Keratinocyte (primary cell): ENCODE measurements at regions not wholly inside any gene's neighbourhood (a gene's known extent, or its start where the extent isn't known, plus 50 kb on each side); places are given as distances from the start of the nearest gene placed in this dataset.

Source experiments
- DNase-seq: peaks from one replicate; pipeline ENCODE4 v3.0.0-alpha.2; 2011; ENCODE audit warnings: low read depth, missing footprints, low spot score
- FAIRE-seq: peaks from 2 replicates; lab custom pipeline; 2011; peaks lifted over from hg19 to GRCh38; lab: Jason Lieb, UNC
- H2AFZ ChIP-seq: 2 replicates; pipeline ENCODE4 v1.6.0; 2012; ENCODE audit warnings: low read length, control low read depth, inconsistent platforms; ENCODE audit not compliant: control insufficient read depth
- H3K27ac ChIP-seq: 2 replicates; pipeline ENCODE4 v1.5.1; 2011; ENCODE audit warnings: low read length; ENCODE audit not compliant: control insufficient read depth, insufficient read depth
- H3K27me3 ChIP-seq: 3 replicates; pipeline ENCODE4 v1.6.0; 2011; ENCODE audit warnings: low read length; ENCODE audit not compliant: control insufficient read depth, insufficient read depth; ENCODE audit errors: extremely low read depth
- H3K36me3 ChIP-seq, 2 experiments: 2 replicates in 1 of 2; 3 replicates in 1 of 2; pipeline ENCODE4 v1.5.1; 2011; ENCODE audit warnings: low read length in 2 of 2, mild to moderate bottlenecking in 1 of 2; ENCODE audit not compliant: control insufficient read depth in 2 of 2, insufficient read depth in 2 of 2; ENCODE audit errors: extremely low read depth in 1 of 2
- H3K4me1 ChIP-seq: 3 replicates; pipeline ENCODE4 v1.5.1; 2011; ENCODE audit warnings: low read length; ENCODE audit not compliant: control insufficient read depth, insufficient read depth; ENCODE audit errors: extremely low read depth
- H3K4me2 ChIP-seq: 3 replicates; pipeline ENCODE4 v1.6.0; 2011; ENCODE audit warnings: low read depth, low read length; ENCODE audit not compliant: control insufficient read depth, insufficient read depth; ENCODE audit errors: extremely low read depth
- H3K4me3 ChIP-seq, 3 experiments: fragments of 200-600 bp in 1 of 3; sonication (generic) in 1 of 3; 2 replicates in 2 of 3; 3 replicates in 1 of 3; pipeline ENCODE4 v1.5.1; 2011 to 2016; ENCODE audit warnings: low read length in 3 of 3, mild to moderate bottlenecking in 3 of 3, control low read depth in 2 of 3, inconsistent platforms in 1 of 3, low read depth in 1 of 3, mixed read lengths in 1 of 3, mixed run types in 1 of 3, moderate library complexity in 1 of 3; ENCODE audit not compliant: control insufficient read depth in 2 of 3, insufficient read depth in 2 of 3; ENCODE audit errors: extremely low read depth in 1 of 3
- H3K79me2 ChIP-seq: 2 replicates; pipeline ENCODE4 v1.6.0; 2012; ENCODE audit warnings: low read length; ENCODE audit not compliant: control insufficient read depth, insufficient read depth
- H3K9ac ChIP-seq: 3 replicates; pipeline ENCODE4 v1.6.0; 2011; ENCODE audit warnings: low read length; ENCODE audit not compliant: control insufficient read depth, insufficient read depth; ENCODE audit errors: extremely low read depth
- H3K9me1 ChIP-seq: 3 replicates; pipeline ENCODE4 v1.6.0; 2011; ENCODE audit warnings: low read length; ENCODE audit not compliant: control insufficient read depth, insufficient read depth; ENCODE audit errors: extremely low read depth
- H3K9me3 ChIP-seq: 2 replicates; pipeline ENCODE4 v1.5.1; 2012; ENCODE audit warnings: low read depth, low read length; ENCODE audit not compliant: control insufficient read depth
- H4K20me1 ChIP-seq: 3 replicates; pipeline ENCODE4 v1.6.0; 2011; ENCODE audit warnings: low read length; ENCODE audit not compliant: control insufficient read depth, insufficient read depth; ENCODE audit errors: extremely low read depth
- EZH2 ChIP-seq: IDR thresholded peaks from one replicate; pipeline ENCODE4 v1.6.1; 2012; ENCODE audit warnings: inconsistent platforms, mild to moderate bottlenecking, low read length, moderate library complexity
- dilution Hi-C: fragments of 300-500 bp; cut with MboI; formaldehyde crosslinking; loops from one replicate; pipeline ENCODE4 v1.7.0; 2020; ENCODE audit warnings: low sequenced_read_pairs; ENCODE audit not compliant: extremely low pct_ligation_motif_present
- TF ChIP-seq, protein P1 (sequence below), 3 experiments: IDR thresholded peaks in 1 of 3; conservative IDR thresholded peaks in 1 of 3; optimal IDR thresholded peaks in 1 of 3; 2 replicates in 2 of 3; 3 replicates in 1 of 3; pipeline versions ENCODE3 to v1.5.1; 2011; ENCODE audit warnings: low read length in 3 of 3, mild to moderate bottlenecking in 3 of 3, moderate library complexity in 2 of 3, control low read depth in 1 of 3, inconsistent platforms in 1 of 3; ENCODE audit not compliant: insufficient read depth in 2 of 3; ENCODE audit errors: extremely low read depth in 1 of 3

DNA sequence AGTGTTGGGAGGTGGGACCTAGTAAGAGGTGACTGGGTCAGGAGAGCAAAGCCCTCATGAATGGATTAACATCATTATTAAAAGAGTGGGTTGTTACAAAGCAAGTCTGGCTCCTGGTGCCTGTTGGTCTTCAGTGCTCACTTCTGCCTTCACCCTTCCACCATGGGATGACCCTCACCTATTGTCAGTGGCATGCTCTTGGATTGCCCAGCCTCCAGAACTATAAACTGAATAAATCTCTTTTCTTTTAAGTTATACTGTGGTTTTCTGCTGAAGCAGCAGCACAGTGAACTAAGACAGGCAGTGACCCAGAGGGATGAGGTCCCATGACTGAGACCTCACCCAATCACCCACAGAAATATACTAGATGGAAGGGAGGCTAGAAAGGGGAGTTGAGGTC is 57.5 kb upstream of the ATL2 start:
- FAIRE-seq (no peak), DNase-seq (no peak)
- H3K27me3 ChIP-seq: no peaks in the 10 kb centered on the region
- H4K20me1 ChIP-seq: no peaks in the 10 kb centered on the region
- H3K4me1 ChIP-seq: peaks cover 50% of the 10 kb centered on the region
- H3K4me2 ChIP-seq: no peak overlapping the region
- no peaks in the 10 kb centered on the region for H3K9me1 ChIP-seq
- H3K36me3 ChIP-seq: no peaks in the 10 kb centered on the region
- no peak overlapping the region for H3K4me3 ChIP-seq
- no peaks in the 10 kb centered on the region for H3K79me2 ChIP-seq
- no peak for TF ChIP-seq EZH2
- TF ChIP-seq, protein P1, sequence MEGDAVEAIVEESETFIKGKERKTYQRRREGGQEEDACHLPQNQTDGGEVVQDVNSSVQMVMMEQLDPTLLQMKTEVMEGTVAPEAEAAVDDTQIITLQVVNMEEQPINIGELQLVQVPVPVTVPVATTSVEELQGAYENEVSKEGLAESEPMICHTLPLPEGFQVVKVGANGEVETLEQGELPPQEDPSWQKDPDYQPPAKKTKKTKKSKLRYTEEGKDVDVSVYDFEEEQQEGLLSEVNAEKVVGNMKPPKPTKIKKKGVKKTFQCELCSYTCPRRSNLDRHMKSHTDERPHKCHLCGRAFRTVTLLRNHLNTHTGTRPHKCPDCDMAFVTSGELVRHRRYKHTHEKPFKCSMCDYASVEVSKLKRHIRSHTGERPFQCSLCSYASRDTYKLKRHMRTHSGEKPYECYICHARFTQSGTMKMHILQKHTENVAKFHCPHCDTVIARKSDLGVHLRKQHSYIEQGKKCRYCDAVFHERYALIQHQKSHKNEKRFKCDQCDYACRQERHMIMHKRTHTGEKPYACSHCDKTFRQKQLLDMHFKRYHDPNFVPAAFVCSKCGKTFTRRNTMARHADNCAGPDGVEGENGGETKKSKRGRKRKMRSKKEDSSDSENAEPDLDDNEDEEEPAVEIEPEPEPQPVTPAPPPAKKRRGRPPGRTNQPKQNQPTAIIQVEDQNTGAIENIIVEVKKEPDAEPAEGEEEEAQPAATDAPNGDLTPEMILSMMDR (optimal IDR thresholded peaks at IDR 0.05 in 1 of 3, IDR thresholded peaks at IDR 0.05 in 1 of 3, conservative IDR thresholded peaks at IDR 0.05 in 1 of 3; ENCODE audit: extremely low read depth in 1 of 3, insufficient read depth in 2 of 3, low read length in 3 of 3): no peak
- H3K9me3 ChIP-seq: peaks cover 2% of the 10 kb centered on the region
- H2AFZ ChIP-seq: no peak overlapping the region
- no peak overlapping the region for H3K9ac ChIP-seq
- no peak overlapping the region for H3K27ac ChIP-seq
- dilution Hi-C loops: no loop called here

DNA sequence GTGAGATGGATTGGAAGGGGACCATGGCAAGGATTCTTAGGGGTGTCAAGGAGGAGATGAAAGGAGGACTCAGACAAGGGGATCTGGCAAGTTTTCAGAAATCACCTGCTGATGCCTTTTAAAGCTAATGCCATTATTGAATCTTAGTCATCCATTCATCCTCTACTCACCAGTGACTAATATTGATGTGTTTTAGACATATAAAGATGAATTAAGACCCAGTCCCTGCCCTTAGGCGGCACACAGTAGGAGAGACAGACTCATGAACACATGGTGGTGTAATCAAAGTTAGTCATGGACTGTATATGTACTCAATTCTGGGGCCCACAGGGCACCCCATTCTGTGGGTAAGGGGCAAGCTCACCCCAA is 56.5 kb upstream of the ATL2 start:
- Histone ChIP-seq H3K4me1 (peaks cover 40% of the 10 kb centered on the region), H3K27me3 (no peaks in the 10 kb centered on the region), H3K9me3 (peaks cover 2% of the 10 kb centered on the region), H3K9me1 (no peaks in the 10 kb centered on the region), H4K20me1 (no peaks in the 10 kb centered on the region), H3K4me2 (no peak overlapping the region), H3K4me3 (no peak overlapping the region), H3K9ac (no peak overlapping the region), H3K36me3 (no peaks in the 10 kb centered on the region), H3K79me2 (no peaks in the 10 kb centered on the region), H3K27ac (peak overlapping the region; percentile 71), H2AFZ (no peak overlapping the region)
- FAIRE-seq (peak; percentile 48), DNase-seq (peak; percentile 90)
- no peak for TF ChIP-seq EZH2
- TF ChIP-seq, protein P1 (optimal IDR thresholded peaks at IDR 0.05 in 1 of 3, IDR thresholded peaks at IDR 0.05 in 1 of 3, conservative IDR thresholded peaks at IDR 0.05 in 1 of 3; ENCODE audit: extremely low read depth in 1 of 3, insufficient read depth in 2 of 3, low read length in 3 of 3): no peak
- dilution Hi-C loops: no loop called here
